ENCODE measurements at regions not wholly inside any gene's neighbourhood (a gene's known extent, or its start where the extent isn't known, plus 50 kb on each side); places are given as distances from the start of the nearest gene placed in this dataset.

GRCh38 chr12:130216031-130216430, 53.8 kb downstream of the FZD10 start:
- DNase-seq (ENCODE audit: low read depth in 2 of 2) = no peak

- no peak for DNase-seq (ENCODE audit: low read depth in 2 of 2)
Observed at GRCh38 chr12:130218682-130219081, 56.4 kb downstream of the FZD10 start.

GRCh38 chr12:130219929-130220705, 57.9 kb downstream of the FZD10 start:
- no peak for DNase-seq (ENCODE audit: low read depth in 2 of 2)

- no peak for DNase-seq (ENCODE audit: low read depth in 2 of 2)
Observed at GRCh38 chr12:130220706-130221100, 58.4 kb downstream of the FZD10 start.

GRCh38 chr12:130222519-130223218, 60.4 kb downstream of the FZD10 start:
- DNase-seq (ENCODE audit: low read depth in 2 of 2) = no peak

- no peak for DNase-seq (ENCODE audit: low read depth in 2 of 2)
Observed at GRCh38 chr12:130223767-130224244, 61.5 kb downstream of the FZD10 start.

- no peak for DNase-seq (ENCODE audit: low read depth in 2 of 2)
Observed at GRCh38 chr12:130224613-130225012, 62.3 kb downstream of the FZD10 start.

- no peak for DNase-seq (ENCODE audit: low read depth in 2 of 2)
Observed at GRCh38 chr12:130225347-130225746, 63.1 kb downstream of the FZD10 start.

GRCh38 chr12:130226126-130226525, 63.9 kb downstream of the FZD10 start:
- DNase-seq (ENCODE audit: low read depth in 2 of 2) = no peak

GRCh38 chr12:130226771-130227170, 64.5 kb downstream of the FZD10 start:
- no peak for DNase-seq (ENCODE audit: low read depth in 2 of 2)

GRCh38 chr12:130227641-130228040, 65.4 kb downstream of the FZD10 start:
- no peak for DNase-seq (ENCODE audit: low read depth in 2 of 2)

GRCh38 chr12:130236446-130236845, 74.2 kb downstream of the FZD10 start:
- DNase-seq (ENCODE audit: low read depth in 2 of 2) = no peak

GRCh38 chr12:130240831-130241590, 78.7 kb downstream of the FZD10 start:
- DNase-seq (ENCODE audit: low read depth in 2 of 2) = no peak

- no peak for DNase-seq (ENCODE audit: low read depth in 2 of 2)
Observed at GRCh38 chr12:130242506-130242905, 80.2 kb downstream of the FZD10 start.

GRCh38 chr12:130245251-130245650, 83.0 kb downstream of the FZD10 start:
- no peak for DNase-seq (ENCODE audit: low read depth in 2 of 2)

GRCh38 chr12:130246560-130246959, 84.3 kb downstream of the FZD10 start:
- no peak for DNase-seq (ENCODE audit: low read depth in 2 of 2)

GRCh38 chr12:130247634-130248237, 85.5 kb downstream of the FZD10 start:
- no peak for DNase-seq (ENCODE audit: low read depth in 2 of 2)

GRCh38 chr12:130249376-130249775, 87.1 kb downstream of the FZD10 start:
- no peak for DNase-seq (ENCODE audit: low read depth in 2 of 2)

- no peak for DNase-seq (ENCODE audit: low read depth in 2 of 2)
Observed at GRCh38 chr12:130251236-130251780, 86.4 kb upstream of the PIWIL1 start.

GRCh38 chr12:130253866-130254265, 83.8 kb upstream of the PIWIL1 start:
- no peak for DNase-seq (ENCODE audit: low read depth in 2 of 2)

GRCh38 chr12:130254461-130255276, 83.0 kb upstream of the PIWIL1 start:
- no peak for DNase-seq (ENCODE audit: low read depth in 2 of 2)

All from stimulated activated CD4-positive, alpha-beta T cell treated with anti-CD3 and anti-CD28 coated beads, Interleukin-1b, Interleukin-23, amount 100 ng/mL, for 1 hour (primary cell).